ENCODE measurements at regions not wholly inside any gene's neighbourhood (a gene's known extent, or its start where the extent isn't known, plus 50 kb on each side); places are given as distances from the start of the nearest gene placed in this dataset.

DNA sequence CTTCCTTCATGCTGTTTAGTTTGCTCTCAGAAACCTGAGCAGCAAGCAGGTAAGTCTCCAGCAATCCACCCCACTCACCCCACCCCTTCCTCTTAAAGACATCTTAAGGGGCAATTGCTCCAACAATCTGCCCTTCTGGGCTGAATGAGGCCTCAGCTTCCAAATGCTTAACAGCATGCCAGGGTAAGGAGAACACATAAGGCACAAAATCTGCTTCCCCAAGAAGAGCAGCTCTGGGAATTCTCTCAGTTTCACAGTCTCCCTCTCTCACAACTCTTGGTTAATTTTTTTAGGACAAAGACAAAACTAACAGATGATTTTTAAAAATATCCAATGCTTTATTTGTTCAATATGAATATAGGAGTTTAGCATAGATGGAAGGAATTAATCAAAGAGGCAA lies 288.9 kb upstream of the CCDC196 start (continued):
- TF ChIP-seq PATZ1 (CRISPR knock-in tag; IDR thresholded peaks at IDR 0.05; ENCODE audit: borderline replicate concordance), result no peak

- ATAC-seq, result no peak
- TF ChIP-seq RARB (CRISPR knock-in tag; IDR thresholded peaks at IDR 0.05) (no peak), PATZ1 (CRISPR knock-in tag; IDR thresholded peaks at IDR 0.05; ENCODE audit: borderline replicate concordance) (no peak), TSHZ2 (CRISPR knock-in tag; IDR thresholded peaks at IDR 0.05) (no peak), ZFP30 (CRISPR knock-in tag; IDR thresholded peaks at IDR 0.05) (no peak), ZNF8 (CRISPR knock-in tag; IDR thresholded peaks at IDR 0.05) (no peak), BACH2 (CRISPR knock-in tag; IDR thresholded peaks at IDR 0.05; ENCODE audit: borderline replicate concordance) (no peak)
Measured at GRCh38 chr14:66206554-66206953, 279.6 kb upstream of the CCDC196 start.

GRCh38 chr14:66216763-66217162 lies 269.4 kb upstream of the CCDC196 start:
- no peak for ATAC-seq
- TF ChIP-seq ZNF70 (CRISPR knock-in tag; IDR thresholded peaks at IDR 0.05) (no peak), TCF4 (CRISPR knock-in tag; IDR thresholded peaks at IDR 0.05; ENCODE audit: borderline replicate concordance) (no peak), CSDC2 (CRISPR knock-in tag; IDR thresholded peaks at IDR 0.05) (no peak), ZC3H10 (CRISPR knock-in tag; IDR thresholded peaks at IDR 0.05) (no peak), GLIS3 (CRISPR knock-in tag; IDR thresholded peaks at IDR 0.05) (no peak), RARB (CRISPR knock-in tag; IDR thresholded peaks at IDR 0.05) (no peak), ZNF565 (CRISPR knock-in tag; conservative IDR thresholded peaks at IDR 0.05; ENCODE audit: low read depth) (no peak), PATZ1 (CRISPR knock-in tag; IDR thresholded peaks at IDR 0.05; ENCODE audit: borderline replicate concordance) (no peak)
- TF ChIP-seq, protein P1, sequence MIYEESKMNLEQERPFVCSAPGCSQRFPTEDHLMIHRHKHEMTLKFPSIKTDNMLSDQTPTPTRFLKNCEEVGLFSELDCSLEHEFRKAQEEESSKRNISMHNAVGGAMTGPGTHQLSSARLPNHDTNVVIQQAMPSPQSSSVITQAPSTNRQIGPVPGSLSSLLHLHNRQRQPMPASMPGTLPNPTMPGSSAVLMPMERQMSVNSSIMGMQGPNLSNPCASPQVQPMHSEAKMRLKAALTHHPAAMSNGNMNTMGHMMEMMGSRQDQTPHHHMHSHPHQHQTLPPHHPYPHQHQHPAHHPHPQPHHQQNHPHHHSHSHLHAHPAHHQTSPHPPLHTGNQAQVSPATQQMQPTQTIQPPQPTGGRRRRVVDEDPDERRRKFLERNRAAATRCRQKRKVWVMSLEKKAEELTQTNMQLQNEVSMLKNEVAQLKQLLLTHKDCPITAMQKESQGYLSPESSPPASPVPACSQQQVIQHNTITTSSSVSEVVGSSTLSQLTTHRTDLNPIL (CRISPR knock-in tag; IDR thresholded peaks at IDR 0.05; ENCODE audit: low read depth), result no peak
- TF ChIP-seq, protein P2, sequence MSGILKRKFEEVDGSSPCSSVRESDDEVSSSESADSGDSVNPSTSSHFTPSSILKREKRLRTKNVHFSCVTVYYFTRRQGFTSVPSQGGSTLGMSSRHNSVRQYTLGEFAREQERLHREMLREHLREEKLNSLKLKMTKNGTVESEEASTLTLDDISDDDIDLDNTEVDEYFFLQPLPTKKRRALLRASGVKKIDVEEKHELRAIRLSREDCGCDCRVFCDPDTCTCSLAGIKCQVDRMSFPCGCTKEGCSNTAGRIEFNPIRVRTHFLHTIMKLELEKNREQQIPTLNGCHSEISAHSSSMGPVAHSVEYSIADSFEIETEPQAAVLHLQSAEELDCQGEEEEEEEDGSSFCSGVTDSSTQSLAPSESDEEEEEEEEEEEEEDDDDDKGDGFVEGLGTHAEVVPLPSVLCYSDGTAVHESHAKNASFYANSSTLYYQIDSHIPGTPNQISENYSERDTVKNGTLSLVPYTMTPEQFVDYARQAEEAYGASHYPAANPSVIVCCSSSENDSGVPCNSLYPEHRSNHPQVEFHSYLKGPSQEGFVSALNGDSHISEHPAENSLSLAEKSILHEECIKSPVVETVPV (CRISPR knock-in tag; IDR thresholded peaks at IDR 0.05), result no peak

GRCh38 chr14:66219886-66220285 lies 266.3 kb upstream of the CCDC196 start:
- ATAC-seq, result no peak
- TF ChIP-seq, protein P1 (CRISPR knock-in tag; IDR thresholded peaks at IDR 0.05; ENCODE audit: low read depth), result no peak
- TF ChIP-seq ZNF70 (CRISPR knock-in tag; IDR thresholded peaks at IDR 0.05), result no peak
- no peak for TF ChIP-seq ZNF565 (CRISPR knock-in tag; conservative IDR thresholded peaks at IDR 0.05; ENCODE audit: low read depth)
- no peak for TF ChIP-seq TCF4 (CRISPR knock-in tag; IDR thresholded peaks at IDR 0.05; ENCODE audit: borderline replicate concordance)
- no peak for TF ChIP-seq ZFP30 (CRISPR knock-in tag; IDR thresholded peaks at IDR 0.05)
- no peak for TF ChIP-seq ZFP3 (CRISPR knock-in tag; IDR thresholded peaks at IDR 0.05)
- no peak for TF ChIP-seq GLIS3 (CRISPR knock-in tag; IDR thresholded peaks at IDR 0.05)
- no peak for TF ChIP-seq PPARA (CRISPR knock-in tag; IDR thresholded peaks at IDR 0.05; ENCODE audit: borderline replicate concordance)
- no peak for TF ChIP-seq CSDC2 (CRISPR knock-in tag; IDR thresholded peaks at IDR 0.05)
- TF ChIP-seq, protein P2 (CRISPR knock-in tag; IDR thresholded peaks at IDR 0.05), result no peak
- TF ChIP-seq, protein P3, sequence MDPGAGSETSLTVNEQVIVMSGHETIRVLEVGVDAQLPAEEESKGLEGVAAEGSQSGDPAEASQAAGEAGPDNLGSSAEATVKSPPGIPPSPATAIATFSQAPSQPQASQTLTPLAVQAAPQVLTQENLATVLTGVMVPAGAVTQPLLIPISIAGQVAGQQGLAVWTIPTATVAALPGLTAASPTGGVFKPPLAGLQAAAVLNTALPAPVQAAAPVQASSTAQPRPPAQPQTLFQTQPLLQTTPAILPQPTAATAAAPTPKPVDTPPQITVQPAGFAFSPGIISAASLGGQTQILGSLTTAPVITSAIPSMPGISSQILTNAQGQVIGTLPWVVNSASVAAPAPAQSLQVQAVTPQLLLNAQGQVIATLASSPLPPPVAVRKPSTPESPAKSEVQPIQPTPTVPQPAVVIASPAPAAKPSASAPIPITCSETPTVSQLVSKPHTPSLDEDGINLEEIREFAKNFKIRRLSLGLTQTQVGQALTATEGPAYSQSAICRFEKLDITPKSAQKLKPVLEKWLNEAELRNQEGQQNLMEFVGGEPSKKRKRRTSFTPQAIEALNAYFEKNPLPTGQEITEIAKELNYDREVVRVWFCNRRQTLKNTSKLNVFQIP (CRISPR knock-in tag; IDR thresholded peaks at IDR 0.05; ENCODE audit: borderline replicate concordance, low read depth), result no peak
- no peak for TF ChIP-seq OSR1 (CRISPR knock-in tag; IDR thresholded peaks at IDR 0.05)

All from SK-N-SH treated with all-trans-retinoic acid at 6 μM for 48 hours (cell line).